HEK293 (cell line): ENCODE measurements at regions not wholly inside any gene's neighbourhood (a gene's known extent, or its start where the extent isn't known, plus 50 kb on each side); places are given as distances from the start of the nearest gene placed in this dataset.

Experiments used
- CTCF ChIA-PET: fragments of 350-600 bp; formaldehyde crosslinking; extraction: SDS; loops from one replicate; lab custom pipeline; 2021; ENCODE audit warnings: antibody characterized with exemption; lab: Yijun Ruan, JAX
- POLR2A ChIA-PET: fragments of 300-600 bp; formaldehyde crosslinking; extraction: SDS; loops from one replicate; lab custom pipeline; 2020; ENCODE audit warnings: antibody characterized with exemption, inconsistent platforms; lab: Yijun Ruan, JAX
- H3K27ac ChIP-seq: fragments of 200-500 bp; sonication (Bioruptor generic); 2 replicates; pipeline ENCODE4 v1.5.1; 2014; ENCODE audit warnings: low read depth, low read length, control low read depth, inconsistent platforms; ENCODE audit errors: extremely low read depth
- H3K36me3 ChIP-seq, 2 experiments: fragments of 200-500 bp in 1 of 2; sonication (Bioruptor generic) in 1 of 2; 1 replicate in 1 of 2; 2 replicates in 1 of 2; pipeline ENCODE4 v1.5.1; 2014 to 2017; ENCODE audit warnings: inconsistent platforms in 2 of 2, low read length in 2 of 2; ENCODE audit not compliant: control insufficient read depth in 2 of 2, insufficient read depth in 1 of 2
- H3K4me1 ChIP-seq: fragments of 200-500 bp; sonication (Bioruptor generic); 2 replicates; pipeline ENCODE4 v1.5.1; 2014; ENCODE audit warnings: mild to moderate bottlenecking, low read length, inconsistent platforms; ENCODE audit not compliant: control insufficient read depth, insufficient read depth
- H3K4me3 ChIP-seq: 2 replicates; pipeline ENCODE4 v1.5.1; 2011; ENCODE audit warnings: low read depth, mild to moderate bottlenecking, control low read depth, low read length, moderate library complexity
- H3K9me3 ChIP-seq: fragments of 200-500 bp; sonication (Bioruptor generic); 2 replicates; pipeline ENCODE4 v1.5.1; 2014; ENCODE audit warnings: low read depth, low read length, inconsistent platforms; ENCODE audit not compliant: control insufficient read depth, insufficient read depth
- ZBTB17 ChIP-seq: fragments of 450-650 bp; formaldehyde crosslinking; IDR thresholded peaks from 2 replicates; pipeline ENCODE4 v1.5.1; 2016; ENCODE audit warnings: missing biosample characterization, missing genetic modification characterization
- ZNF155 ChIP-seq: fragments of 450-650 bp; formaldehyde crosslinking; IDR thresholded peaks from 2 replicates; pipeline ENCODE4 v1.5.1; 2016; ENCODE audit warnings: missing biosample characterization, missing genetic modification characterization
- ZNF2 ChIP-seq: fragments of 450-650 bp; formaldehyde crosslinking; IDR thresholded peaks from 2 replicates; pipeline ENCODE4 v1.5.1; 2016; ENCODE audit warnings: missing biosample characterization, missing genetic modification characterization
- ZNF24 ChIP-seq: fragments of 450-650 bp; formaldehyde crosslinking; IDR thresholded peaks from 2 replicates; pipeline ENCODE4 v1.5.1; 2016; ENCODE audit warnings: missing biosample characterization, missing genetic modification characterization
- ZNF514 ChIP-seq: fragments of 450-650 bp; formaldehyde crosslinking; IDR thresholded peaks from 2 replicates; pipeline ENCODE4 v1.5.1; 2016; ENCODE audit warnings: missing biosample characterization, missing genetic modification characterization
- ZNF549 ChIP-seq: fragments of 450-650 bp; IDR thresholded peaks from 2 replicates; pipeline ENCODE4 v1.5.1; 2018; ENCODE audit warnings: missing biosample characterization, missing genetic modification characterization, mild to moderate bottlenecking, inconsistent platforms, moderate library complexity
- ZNF629 ChIP-seq: fragments of 450-650 bp; formaldehyde crosslinking; IDR thresholded peaks from 2 replicates; pipeline ENCODE4 v1.5.1; 2017; ENCODE audit warnings: missing biosample characterization, missing genetic modification characterization
- ZSCAN30 ChIP-seq: fragments of 450-650 bp; IDR thresholded peaks from 2 replicates; pipeline ENCODE4 v1.5.1; 2018; ENCODE audit warnings: missing biosample characterization, mild to moderate bottlenecking, missing genetic modification characterization, moderate library complexity
- TF ChIP-seq, protein P1 (sequence below): fragments of 450-650 bp; formaldehyde crosslinking; IDR thresholded peaks from 2 replicates; pipeline ENCODE4 v1.5.1; 2016; ENCODE audit warnings: missing biosample characterization, missing genetic modification characterization
- TF ChIP-seq, protein P2 (sequence below): fragments of 450-650 bp; formaldehyde crosslinking; conservative IDR thresholded peaks from 2 replicates; pipeline ENCODE4 v1.5.1; 2016; ENCODE audit warnings: low read depth, missing biosample characterization, missing genetic modification characterization

DNA sequence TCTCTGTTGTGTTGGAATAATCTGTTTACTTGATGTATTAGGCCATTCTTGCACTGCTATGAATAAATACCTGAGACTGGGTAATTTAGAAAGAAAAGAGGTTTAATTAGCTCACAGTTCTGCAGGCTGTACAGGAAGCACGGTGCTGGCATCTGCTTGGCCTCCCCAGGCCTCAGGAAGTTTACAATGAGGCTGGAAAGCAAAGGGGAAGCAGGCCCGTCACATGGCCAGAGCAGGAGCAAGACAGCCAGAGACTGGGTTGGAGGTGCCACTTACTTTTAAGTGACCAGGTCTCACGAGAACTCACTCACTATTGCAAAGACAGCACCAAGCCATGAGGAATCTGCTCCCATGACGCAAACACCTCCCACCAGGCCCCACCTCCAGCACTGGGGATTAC lies 50.6 kb upstream of the FUCA2 start:
- no peaks in the 10 kb centered on the region for H3K4me1 ChIP-seq
- H3K9me3 ChIP-seq = no peaks in the 10 kb centered on the region
- no peaks in the 10 kb centered on the region; a peak in 1 of 3 replicates for H3K36me3 ChIP-seq
- TF ChIP-seq, protein P1, sequence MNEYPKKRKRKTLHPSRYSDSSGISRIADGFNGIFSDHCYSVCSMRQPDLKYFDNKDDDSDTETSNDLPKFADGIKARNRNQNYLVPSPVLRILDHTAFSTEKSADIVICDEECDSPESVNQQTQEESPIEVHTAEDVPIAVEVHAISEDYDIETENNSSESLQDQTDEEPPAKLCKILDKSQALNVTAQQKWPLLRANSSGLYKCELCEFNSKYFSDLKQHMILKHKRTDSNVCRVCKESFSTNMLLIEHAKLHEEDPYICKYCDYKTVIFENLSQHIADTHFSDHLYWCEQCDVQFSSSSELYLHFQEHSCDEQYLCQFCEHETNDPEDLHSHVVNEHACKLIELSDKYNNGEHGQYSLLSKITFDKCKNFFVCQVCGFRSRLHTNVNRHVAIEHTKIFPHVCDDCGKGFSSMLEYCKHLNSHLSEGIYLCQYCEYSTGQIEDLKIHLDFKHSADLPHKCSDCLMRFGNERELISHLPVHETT (tag by site-specific recombination) = no peak
- TF ChIP-seq ZNF2 (tag by site-specific recombination) (no peak), ZNF629 (tag by site-specific recombination) (no peak), ZNF155 (no peak), ZNF549 (tag by site-specific recombination) (no peak), ZBTB17 (tag by site-specific recombination) (no peak), ZNF24 (tag by site-specific recombination) (no peak), ZNF514 (tag by site-specific recombination) (no peak), ZSCAN30 (no peak)
- TF ChIP-seq, protein P2, sequence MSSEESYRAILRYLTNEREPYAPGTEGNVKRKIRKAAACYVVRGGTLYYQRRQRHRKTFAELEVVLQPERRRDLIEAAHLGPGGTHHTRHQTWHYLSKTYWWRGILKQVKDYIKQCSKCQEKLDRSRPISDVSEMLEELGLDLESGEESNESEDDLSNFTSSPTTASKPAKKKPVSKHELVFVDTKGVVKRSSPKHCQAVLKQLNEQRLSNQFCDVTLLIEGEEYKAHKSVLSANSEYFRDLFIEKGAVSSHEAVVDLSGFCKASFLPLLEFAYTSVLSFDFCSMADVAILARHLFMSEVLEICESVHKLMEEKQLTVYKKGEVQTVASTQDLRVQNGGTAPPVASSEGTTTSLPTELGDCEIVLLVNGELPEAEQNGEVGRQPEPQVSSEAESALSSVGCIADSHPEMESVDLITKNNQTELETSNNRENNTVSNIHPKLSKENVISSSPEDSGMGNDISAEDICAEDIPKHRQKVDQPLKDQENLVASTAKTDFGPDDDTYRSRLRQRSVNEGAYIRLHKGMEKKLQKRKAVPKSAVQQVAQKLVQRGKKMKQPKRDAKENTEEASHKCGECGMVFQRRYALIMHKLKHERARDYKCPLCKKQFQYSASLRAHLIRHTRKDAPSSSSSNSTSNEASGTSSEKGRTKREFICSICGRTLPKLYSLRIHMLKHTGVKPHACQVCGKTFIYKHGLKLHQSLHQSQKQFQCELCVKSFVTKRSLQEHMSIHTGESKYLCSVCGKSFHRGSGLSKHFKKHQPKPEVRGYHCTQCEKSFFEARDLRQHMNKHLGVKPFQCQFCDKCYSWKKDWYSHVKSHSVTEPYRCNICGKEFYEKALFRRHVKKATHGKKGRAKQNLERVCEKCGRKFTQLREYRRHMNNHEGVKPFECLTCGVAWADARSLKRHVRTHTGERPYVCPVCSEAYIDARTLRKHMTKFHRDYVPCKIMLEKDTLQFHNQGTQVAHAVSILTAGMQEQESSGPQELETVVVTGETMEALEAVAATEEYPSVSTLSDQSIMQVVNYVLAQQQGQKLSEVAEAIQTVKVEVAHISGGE (tag by site-specific recombination) = no peak
- no peak overlapping the region for H3K4me3 ChIP-seq
- CTCF ChIA-PET = interaction anchor here (0.9 to 1.6 kb wide), 2 partner anchors 13 to 376 kb away, joined by 3 to 4 read pairs; no protein-coding TSS in a partner anchor
- H3K27ac ChIP-seq = no peak overlapping the region
- POLR2A ChIA-PET = no interaction called here
